WTC11 (cell line): ENCODE measurements at regions not wholly inside any gene's neighbourhood (a gene's known extent, or its start where the extent isn't known, plus 50 kb on each side); places are given as distances from the start of the nearest gene placed in this dataset.

Experiments
- ATAC-seq: fragments of 200-7000 bp; cut with Tn5 transposase; 2 replicates; pipeline ENCODE4 v1.10.0; 2021; ENCODE audit warnings: mild to moderate bottlenecking, moderate library complexity
- CTCF ChIA-PET: fragments of 300-600 bp; sonication (Branson Sonifier 250); formaldehyde crosslinking; loops from one replicate; lab custom pipeline; 2021; ENCODE audit warnings: antibody characterized with exemption; lab: Charles Lee
- POLR2A ChIA-PET: fragments of 350-600 bp; sonication (Branson Sonifier 250); formaldehyde crosslinking; loops from one replicate; lab custom pipeline; 2021; ENCODE audit warnings: antibody characterized with exemption; lab: Charles Lee
- DNase-seq: peaks from one replicate; pipeline ENCODE4 v3.0.0; 2021; ENCODE audit warnings: low spot score
- H3K27ac Mint-ChIP-seq: 2 replicates; pipeline ENCODE4 v1.8.0; 2021; ENCODE audit warnings: mixed read lengths
- H3K27me3 Mint-ChIP-seq: 2 replicates; pipeline ENCODE4 v1.8.0; 2021; ENCODE audit warnings: low read depth, mild to moderate bottlenecking, moderate library complexity, mixed read lengths
- H3K36me3 Mint-ChIP-seq: 2 replicates; pipeline ENCODE4 v1.8.0; 2021; ENCODE audit warnings: mixed read lengths
- H3K4me1 Mint-ChIP-seq: 2 replicates; pipeline ENCODE4 v1.8.0; 2022; ENCODE audit warnings: mixed read lengths
- H3K4me3 Mint-ChIP-seq: 2 replicates; pipeline ENCODE4 v1.8.0; 2021; ENCODE audit warnings: mild to moderate bottlenecking, moderate library complexity, mixed read lengths
- H3K9me3 Mint-ChIP-seq: 2 replicates; pipeline ENCODE4 v1.8.0; 2021; ENCODE audit warnings: mixed read lengths
- AFF4 ChIP-seq: sonication (generic); formaldehyde crosslinking; IDR thresholded peaks from 2 replicates; pipeline ENCODE4 v1.8.1; 2023; ENCODE audit warnings: mild to moderate bottlenecking, missing genetic modification reagents, borderline replicate concordance
- E2F4 ChIP-seq: sonication (generic); formaldehyde crosslinking; IDR thresholded peaks from 2 replicates; pipeline ENCODE4 v1.8.1; 2022; ENCODE audit warnings: low read depth, mild to moderate bottlenecking, moderate library complexity, missing genetic modification reagents, borderline replicate concordance
- E2F5 ChIP-seq: sonication (generic); formaldehyde crosslinking; IDR thresholded peaks from 2 replicates; pipeline ENCODE4 v1.8.1; 2022; ENCODE audit warnings: mild to moderate bottlenecking, moderate library complexity, missing genetic modification reagents
- ELF4 ChIP-seq: sonication (generic); formaldehyde crosslinking; IDR thresholded peaks from 2 replicates; pipeline ENCODE4 v1.8.1; 2022; ENCODE audit warnings: low read depth, mild to moderate bottlenecking, moderate library complexity, missing genetic modification reagents
- FOXP4 ChIP-seq: sonication (generic); formaldehyde crosslinking; IDR thresholded peaks from 2 replicates; pipeline ENCODE4 v1.8.0; 2022; ENCODE audit warnings: mild to moderate bottlenecking, missing genetic modification reagents
- IRF1 ChIP-seq: sonication (generic); formaldehyde crosslinking; IDR thresholded peaks from 2 replicates; pipeline ENCODE4 v1.8.0; 2023; ENCODE audit warnings: missing genetic modification reagents
- IRF2 ChIP-seq: sonication (generic); formaldehyde crosslinking; IDR thresholded peaks from 2 replicates; pipeline ENCODE4 v1.8.0; 2022; ENCODE audit warnings: low read depth, missing genetic modification reagents, borderline replicate concordance
- JUN ChIP-seq: sonication (generic); formaldehyde crosslinking; IDR thresholded peaks from 2 replicates; pipeline ENCODE4 v1.8.0; 2023; ENCODE audit warnings: mild to moderate bottlenecking, missing genetic modification reagents
- MXD4 ChIP-seq: fragments of 250-450 bp; sonication (Bioruptor Pico); IDR thresholded peaks from 2 replicates; pipeline ENCODE4 v1.8.0; 2021; ENCODE audit warnings: mild to moderate bottlenecking, moderate library complexity, borderline replicate concordance
- MYBL2 ChIP-seq: sonication (generic); formaldehyde crosslinking; IDR thresholded peaks from 2 replicates; pipeline ENCODE4 v1.8.1; 2023; ENCODE audit warnings: mild to moderate bottlenecking, moderate library complexity, missing genetic modification reagents
- OVOL2 ChIP-seq: fragments of 250-450 bp; sonication (Bioruptor Pico); IDR thresholded peaks from 2 replicates; pipeline ENCODE4 v1.9.0; 2021; ENCODE audit warnings: mild to moderate bottlenecking, borderline replicate concordance
- RELA ChIP-seq: sonication (generic); formaldehyde crosslinking; IDR thresholded peaks from 2 replicates; pipeline ENCODE4 v1.8.1; 2022; ENCODE audit warnings: missing genetic modification reagents, mild to moderate bottlenecking, borderline replicate concordance
- SMAD3 ChIP-seq: sonication (generic); formaldehyde crosslinking; IDR thresholded peaks from 2 replicates; pipeline ENCODE4 v1.8.0; 2022; ENCODE audit warnings: missing genetic modification reagents, mild to moderate bottlenecking, borderline replicate concordance
- SP1 ChIP-seq: sonication (generic); formaldehyde crosslinking; conservative IDR thresholded peaks from 2 replicates; pipeline ENCODE4 v1.8.1; 2022; ENCODE audit warnings: missing genetic modification reagents
- ZNF121 ChIP-seq: sonication (generic); formaldehyde crosslinking; IDR thresholded peaks from 2 replicates; pipeline ENCODE4 v1.8.0; 2023; ENCODE audit warnings: missing genetic modification reagents
- ZNF317 ChIP-seq: sonication (generic); formaldehyde crosslinking; IDR thresholded peaks from 2 replicates; pipeline ENCODE4 v1.8.1; 2023; ENCODE audit warnings: low read depth, mild to moderate bottlenecking, moderate library complexity, missing genetic modification reagents, borderline replicate concordance
- ZNF416 ChIP-seq: fragments of 250-450 bp; sonication (Bioruptor Pico); IDR thresholded peaks from 2 replicates; pipeline ENCODE4 v1.9.0; 2021; ENCODE audit warnings: mild to moderate bottlenecking, inconsistent platforms
- ZNF512 ChIP-seq: sonication (generic); formaldehyde crosslinking; IDR thresholded peaks from 2 replicates; pipeline ENCODE4 v1.8.1; 2022; ENCODE audit warnings: missing genetic modification reagents, borderline replicate concordance

GRCh38 chr6:149221774-149222070 lies 95.8 kb upstream of the TAB2 start:
- CTCF ChIA-PET = no interaction called here
- POLR2A ChIA-PET = interaction anchor here (0.6 kb wide), 1 partner anchor 11 kb away, joined by 3 read pairs; no protein-coding TSS in a partner anchor
- Mint-ChIP-seq H3K9me3 (0 out of 2 replicates have a peak, but pooled peaks cover 3% of the 10 kb centered on the region), H3K27ac (no peak overlapping the region), H3K36me3 (no peaks in the 10 kb centered on the region), H3K4me3 (no peak overlapping the region), H3K27me3 (no peaks in the 10 kb centered on the region), H3K4me1 (peaks cover 8% of the 10 kb centered on the region)
- no peak for DNase-seq
- no peak for ATAC-seq
- TF ChIP-seq E2F5 (CRISPR knock-in tag) = no peak

GRCh38 chr6:149223120-149223903 lies 94.2 kb upstream of the TAB2 start:
- H3K36me3 Mint-ChIP-seq = no peaks in the 10 kb centered on the region
- CTCF ChIA-PET = interaction anchor here (0.8 kb wide), 2 partner anchors 143 to 209 kb away, joined by 3 read pairs; no protein-coding TSS in a partner anchor
- H3K4me1 Mint-ChIP-seq = peaks cover 15% of the 10 kb centered on the region
- no peak for TF ChIP-seq E2F4 (CRISPR knock-in tag)
- TF ChIP-seq RELA (CRISPR knock-in tag) = no peak
- TF ChIP-seq ZNF317 (CRISPR knock-in tag) = no peak
- TF ChIP-seq ZNF121 (CRISPR knock-in tag) = no peak
- TF ChIP-seq SMAD3 (CRISPR knock-in tag) = no peak
- no peak for TF ChIP-seq ELF4
- TF ChIP-seq MYBL2 (CRISPR knock-in tag) = no peak
- TF ChIP-seq ZNF416 (CRISPR knock-in tag) = no peak
- TF ChIP-seq AFF4 (CRISPR knock-in tag) = no peak
- TF ChIP-seq IRF2 = no peak
- no peak for TF ChIP-seq IRF1 (CRISPR knock-in tag)
- no peak for TF ChIP-seq ZNF512
- TF ChIP-seq OVOL2 (CRISPR knock-in tag) = no peak
- TF ChIP-seq FOXP4 = no peak
- TF ChIP-seq MXD4 = no peak
- no peak for TF ChIP-seq JUN (CRISPR knock-in tag)
- no peak for TF ChIP-seq SP1 (CRISPR knock-in tag)
- ATAC-seq (no peak), DNase-seq (no peak)
- no peak overlapping the region for H3K27ac Mint-ChIP-seq
- H3K27me3 Mint-ChIP-seq = no peaks in the 10 kb centered on the region
- H3K4me3 Mint-ChIP-seq = no peak overlapping the region
- POLR2A ChIA-PET = no interaction called here
- H3K9me3 Mint-ChIP-seq = no peaks in the 10 kb centered on the region
